Adrenal gland (tissue), 5 donors: ENCODE measurements at regions not wholly inside any gene's neighbourhood (a gene's known extent, or its start where the extent isn't known, plus 50 kb on each side); places are given as distances from the start of the nearest gene placed in this dataset.

Experiments used
- CTCF ChIP-seq, 6 experiments: fragments of 450-650 bp in 4 of 6; fragments of 200-600 bp in 2 of 6; sonication (generic) in 1 of 6; IDR thresholded peaks; 1 replicate in 5 of 6; 2 replicates in 1 of 6; pipeline versions ENCODE4 v1.5.1 to v1.8.0; 2016 to 2021; ENCODE audit warnings: antibody characterized with exemption in 6 of 6, mild to moderate bottlenecking in 2 of 6, moderate library complexity in 1 of 6
- POLR2A ChIP-seq, 2 donors: fragments of 450-650 bp; IDR thresholded peaks; one replicate each; pipeline ENCODE4 v1.6.1; 2017; ENCODE audit warnings: antibody characterized with exemption in 2 of 2, mild to moderate bottlenecking in 2 of 2, moderate library complexity in 1 of 2
- donor health status: DM: no; HTN: no; CAD: no.

DNA sequence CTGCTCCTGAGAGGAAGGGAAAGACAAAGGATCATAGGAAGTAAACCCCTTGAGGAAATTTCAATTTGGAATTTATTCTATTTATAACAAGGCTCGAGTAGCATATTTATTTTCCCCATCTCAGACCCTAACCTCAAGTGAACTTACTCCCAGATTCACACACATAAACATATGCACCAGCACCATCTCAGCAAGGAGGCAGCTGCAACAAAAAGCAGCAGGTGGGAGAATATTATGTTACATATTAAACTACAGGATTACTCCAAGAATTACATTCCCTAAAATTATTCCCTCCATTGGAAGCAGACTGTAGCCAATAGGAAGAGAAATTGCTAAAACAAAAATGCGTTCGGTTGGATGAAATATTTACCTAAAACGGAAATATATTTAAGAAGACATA lies 108.4 kb upstream of the PRSS3 start:
- TF ChIP-seq POLR2A (IDR thresholded peaks at IDR 0.05) (no peak), CTCF (IDR thresholded peaks at IDR 0.05) (no peak)
